Epithelial cell of proximal tubule (primary cell): ENCODE measurements at regions not wholly inside any gene's neighbourhood (a gene's known extent, or its start where the extent isn't known, plus 50 kb on each side); places are given as distances from the start of the nearest gene placed in this dataset.

Source experiments
- DNase-seq: peaks from one replicate; pipeline ENCODE4 v3.0.0-alpha.2; 2011; ENCODE audit warnings: low read depth
- H3K4me3 ChIP-seq: 2 replicates; pipeline ENCODE4 v1.5.1; 2011; ENCODE audit warnings: low read depth, mild to moderate bottlenecking, low read length
- TF ChIP-seq, protein P1 (sequence below): conservative IDR thresholded peaks from 2 replicates; pipeline ENCODE4 v1.5.1; 2012; ENCODE audit warnings: low read depth, mild to moderate bottlenecking, low read length

GRCh38 chr1:78231894-78232293 is 186.1 kb downstream of the GIPC2 start:
- TF ChIP-seq, protein P1, sequence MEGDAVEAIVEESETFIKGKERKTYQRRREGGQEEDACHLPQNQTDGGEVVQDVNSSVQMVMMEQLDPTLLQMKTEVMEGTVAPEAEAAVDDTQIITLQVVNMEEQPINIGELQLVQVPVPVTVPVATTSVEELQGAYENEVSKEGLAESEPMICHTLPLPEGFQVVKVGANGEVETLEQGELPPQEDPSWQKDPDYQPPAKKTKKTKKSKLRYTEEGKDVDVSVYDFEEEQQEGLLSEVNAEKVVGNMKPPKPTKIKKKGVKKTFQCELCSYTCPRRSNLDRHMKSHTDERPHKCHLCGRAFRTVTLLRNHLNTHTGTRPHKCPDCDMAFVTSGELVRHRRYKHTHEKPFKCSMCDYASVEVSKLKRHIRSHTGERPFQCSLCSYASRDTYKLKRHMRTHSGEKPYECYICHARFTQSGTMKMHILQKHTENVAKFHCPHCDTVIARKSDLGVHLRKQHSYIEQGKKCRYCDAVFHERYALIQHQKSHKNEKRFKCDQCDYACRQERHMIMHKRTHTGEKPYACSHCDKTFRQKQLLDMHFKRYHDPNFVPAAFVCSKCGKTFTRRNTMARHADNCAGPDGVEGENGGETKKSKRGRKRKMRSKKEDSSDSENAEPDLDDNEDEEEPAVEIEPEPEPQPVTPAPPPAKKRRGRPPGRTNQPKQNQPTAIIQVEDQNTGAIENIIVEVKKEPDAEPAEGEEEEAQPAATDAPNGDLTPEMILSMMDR, result no peak
- H3K4me3 ChIP-seq, result no peak overlapping the region
- no peak for DNase-seq

DNA sequence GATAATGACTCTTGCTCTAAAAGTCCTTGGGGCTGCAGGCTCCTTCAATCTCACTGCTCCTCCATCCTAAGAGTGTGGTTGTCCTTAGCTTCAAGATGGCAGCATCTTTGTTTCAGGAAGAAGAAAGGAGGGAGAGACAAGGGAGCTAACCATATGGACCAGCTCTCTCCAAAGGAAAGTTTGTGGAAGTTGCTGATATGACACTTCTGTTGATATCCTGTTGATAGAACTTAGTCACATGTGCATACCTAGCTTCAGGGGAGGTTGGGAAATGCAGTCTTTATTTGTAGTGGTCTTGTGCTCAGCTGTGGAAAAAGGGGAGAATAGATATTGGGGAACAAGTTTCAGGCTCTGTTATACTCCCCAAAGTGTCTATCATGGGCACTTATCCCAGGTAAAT is 186.9 kb downstream of the GIPC2 start:
- no peak for DNase-seq
- H3K4me3 ChIP-seq, result no peak overlapping the region
- TF ChIP-seq, protein P1, result no peak

DNA sequence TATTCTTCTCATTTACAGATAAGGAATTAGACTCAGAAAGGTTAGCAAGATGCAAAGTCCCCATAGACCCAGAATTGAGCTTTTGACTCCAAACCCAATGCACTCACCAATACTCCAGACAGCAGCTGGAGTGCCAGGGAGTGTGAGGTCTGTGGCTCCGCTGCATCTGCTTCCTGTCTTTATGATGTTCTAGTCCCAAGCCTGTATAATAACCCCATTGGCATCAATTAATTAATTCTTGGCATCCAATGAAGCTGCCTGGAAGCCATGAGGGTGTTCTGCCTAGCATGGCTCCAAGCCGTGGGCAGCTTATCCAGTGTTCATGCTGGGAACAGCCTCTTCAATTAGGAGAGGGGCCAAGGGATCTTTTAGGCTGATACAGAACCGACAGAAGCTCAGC is 188.7 kb downstream of the GIPC2 start:
- TF ChIP-seq, protein P1, result no peak
- H3K4me3 ChIP-seq, result no peak overlapping the region

DNA sequence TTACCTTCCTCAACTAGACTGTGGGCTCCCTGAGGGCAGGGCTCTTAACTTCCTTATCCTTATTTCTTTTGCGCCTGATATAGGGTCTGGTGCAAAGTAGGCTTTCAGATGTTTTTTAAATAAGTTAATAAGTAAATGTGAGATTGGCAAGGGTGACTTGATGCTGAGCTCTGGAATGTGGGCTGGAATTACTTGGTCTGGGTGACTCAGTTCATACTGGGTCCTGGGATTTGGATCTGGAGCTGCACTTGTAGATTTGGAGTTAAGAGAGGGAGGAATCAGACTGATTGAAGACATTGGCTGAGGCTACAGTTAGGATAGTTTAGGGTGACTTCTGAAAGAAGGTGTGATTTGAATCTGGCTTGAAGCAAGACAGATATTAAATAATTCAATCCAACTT is 190.9 kb downstream of the GIPC2 start:
- H3K4me3 ChIP-seq, result no peak overlapping the region
- peak; percentile 63 for DNase-seq
- TF ChIP-seq, protein P1, result no peak

More for the DNA sequence above, 188.7 kb downstream of the GIPC2 start:
- no peak for DNase-seq

GRCh38 chr1:78237364-78237916 is 191.7 kb downstream of the GIPC2 start:
- TF ChIP-seq, protein P1, result no peak
- DNase-seq, result no peak
- H3K4me3 ChIP-seq, result no peak overlapping the region

DNA sequence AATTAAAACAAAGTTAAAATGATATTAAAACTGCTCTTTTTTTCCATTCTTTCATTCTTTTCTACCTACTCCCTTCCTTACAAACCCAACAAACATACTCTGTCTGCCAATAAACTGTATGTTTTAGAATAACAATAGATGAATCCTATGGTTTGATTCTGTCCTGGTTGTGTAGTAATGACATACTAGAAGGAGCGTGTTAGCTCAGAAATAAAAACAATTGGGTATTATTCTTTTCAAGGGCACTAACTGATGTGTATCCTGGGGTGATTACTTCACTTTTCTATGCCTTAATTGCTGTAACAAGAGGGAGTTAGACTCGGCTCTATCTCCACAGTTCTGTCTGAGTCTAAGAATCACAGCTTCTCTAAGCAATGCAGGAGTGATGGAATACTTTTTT is 194.4 kb downstream of the GIPC2 start:
- DNase-seq, result no peak
- no peak overlapping the region for H3K4me3 ChIP-seq

DNA sequence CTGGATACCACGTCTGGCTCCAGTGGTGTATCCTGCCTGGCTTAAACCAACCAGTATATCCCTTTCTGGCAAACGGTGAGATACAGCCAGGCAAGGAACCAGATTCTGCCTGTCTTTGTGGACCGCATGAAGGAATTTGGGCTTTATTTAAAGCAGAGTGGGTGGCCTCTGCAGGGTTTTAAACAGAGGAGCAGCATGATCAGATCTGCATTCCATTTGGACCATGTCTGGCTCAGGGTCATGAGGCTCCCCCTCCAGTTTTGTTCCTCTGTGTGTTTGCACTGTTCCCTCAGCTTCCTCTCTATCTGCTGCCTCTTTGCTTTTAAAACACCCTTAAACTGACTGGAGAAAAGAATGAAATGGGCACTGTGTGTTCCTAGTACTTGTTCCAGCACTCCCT is 195.0 kb downstream of the GIPC2 start:
- no peak for DNase-seq
- TF ChIP-seq, protein P1, result no peak
- no peak overlapping the region for H3K4me3 ChIP-seq

More for the DNA sequence above, 194.4 kb downstream of the GIPC2 start:
- TF ChIP-seq, protein P1, result no peak
